OCI-LY3 (cell line): ENCODE measurements at regions not wholly inside any gene's neighbourhood (a gene's known extent, or its start where the extent isn't known, plus 50 kb on each side); places are given as distances from the start of the nearest gene placed in this dataset.

Experiments used
- H2AFZ ChIP-seq: fragments of 200-600, 300-600 bp; shearing (Covaris generic); 2 replicates; pipeline ENCODE4 v1.6.0; 2014; ENCODE audit warnings: antibody characterized with exemption, low read depth, low read length
- H3K27ac ChIP-seq: fragments of 200-600, 300-600 bp; sonication (generic); 2 replicates; pipeline ENCODE4 v1.5.1; 2014; ENCODE audit warnings: mild to moderate bottlenecking, low read length, moderate library complexity, mixed read lengths
- H3K27me3 ChIP-seq: fragments of 200-600, 300-600 bp; sonication (generic); 2 replicates; pipeline ENCODE4 v1.6.1; 2014; ENCODE audit warnings: low read depth, low read length, mixed read lengths
- H3K36me3 ChIP-seq: fragments of 200-600, 300-600 bp; sonication (generic); replicated peaks from 2 replicates; pipeline ENCODE3; 2014; ENCODE audit warnings: low read depth, low read length, mixed read lengths
- H3K4me1 ChIP-seq: fragments of 300-600, 200-600 bp; sonication (generic); 2 replicates; pipeline ENCODE4 v1.6.1; 2014; ENCODE audit warnings: low read length, mixed read lengths
- H3K4me2 ChIP-seq: fragments of 200-600, 300-600 bp; sonication (generic); 2 replicates; pipeline ENCODE4 v1.6.1; 2014; ENCODE audit warnings: low read length, mixed read lengths
- H3K4me3 ChIP-seq: fragments of 300-600, 200-600 bp; sonication (generic); 2 replicates; pipeline ENCODE4 v1.5.1; 2014; ENCODE audit warnings: antibody characterized with exemption, mild to moderate bottlenecking, low read length, moderate library complexity
- H3K79me2 ChIP-seq: fragments of 300-600, 200-600 bp; shearing (Covaris generic); 2 replicates; pipeline ENCODE4 v1.6.1; 2014; ENCODE audit warnings: mild to moderate bottlenecking, low read length, mixed read lengths
- H3K9ac ChIP-seq: fragments of 300-600, 200-600 bp; shearing (Covaris generic); 2 replicates; pipeline ENCODE4 v1.6.0; 2014; ENCODE audit warnings: mild to moderate bottlenecking, low read length, moderate library complexity
- H3K9me3 ChIP-seq: fragments of 200-600, 300-600 bp; shearing (Covaris generic); 2 replicates; pipeline ENCODE4 v1.6.1; 2014; ENCODE audit warnings: low read length, mixed read lengths; ENCODE audit not compliant: insufficient read depth
- H4K20me1 ChIP-seq: fragments of 200-600, 300-600 bp; sonication (generic); 2 replicates; pipeline ENCODE4 v1.6.1; 2016; ENCODE audit warnings: low read length, mixed read lengths; ENCODE audit not compliant: insufficient read depth
- EZH2phosphoT487 ChIP-seq: fragments of 200-600 bp; shearing (Covaris generic); IDR thresholded peaks from 2 replicates; pipeline ENCODE4 v1.6.1; 2018; ENCODE audit warnings: antibody characterized with exemption, mixed run types, low read depth
- TF ChIP-seq, protein P1 (sequence below): fragments of 200-600, 300-600 bp; sonication (generic); IDR thresholded peaks from 2 replicates; pipeline ENCODE4 v1.5.1; 2014; ENCODE audit warnings: antibody characterized with exemption, low read length, low read depth

DNA sequence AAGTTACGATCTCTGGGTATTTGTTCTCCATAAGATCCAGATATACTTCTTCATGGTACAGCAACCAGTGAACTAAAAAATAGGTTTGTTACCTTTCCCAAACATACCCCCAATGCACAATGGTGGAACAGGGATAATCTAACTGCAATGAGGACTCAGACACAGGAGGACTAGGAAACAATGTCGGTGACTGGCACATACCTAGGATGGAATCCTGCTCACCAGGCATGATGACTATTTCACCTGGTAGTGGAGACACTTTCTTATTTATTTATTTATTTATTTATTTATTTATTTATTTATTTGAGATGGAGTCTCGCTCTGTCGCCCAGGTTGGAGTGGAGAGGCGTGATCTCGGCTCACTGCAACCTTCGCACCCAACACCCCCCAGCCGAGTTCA, 159.9 kb upstream of the CCNH start:
- TF ChIP-seq, protein P1, sequence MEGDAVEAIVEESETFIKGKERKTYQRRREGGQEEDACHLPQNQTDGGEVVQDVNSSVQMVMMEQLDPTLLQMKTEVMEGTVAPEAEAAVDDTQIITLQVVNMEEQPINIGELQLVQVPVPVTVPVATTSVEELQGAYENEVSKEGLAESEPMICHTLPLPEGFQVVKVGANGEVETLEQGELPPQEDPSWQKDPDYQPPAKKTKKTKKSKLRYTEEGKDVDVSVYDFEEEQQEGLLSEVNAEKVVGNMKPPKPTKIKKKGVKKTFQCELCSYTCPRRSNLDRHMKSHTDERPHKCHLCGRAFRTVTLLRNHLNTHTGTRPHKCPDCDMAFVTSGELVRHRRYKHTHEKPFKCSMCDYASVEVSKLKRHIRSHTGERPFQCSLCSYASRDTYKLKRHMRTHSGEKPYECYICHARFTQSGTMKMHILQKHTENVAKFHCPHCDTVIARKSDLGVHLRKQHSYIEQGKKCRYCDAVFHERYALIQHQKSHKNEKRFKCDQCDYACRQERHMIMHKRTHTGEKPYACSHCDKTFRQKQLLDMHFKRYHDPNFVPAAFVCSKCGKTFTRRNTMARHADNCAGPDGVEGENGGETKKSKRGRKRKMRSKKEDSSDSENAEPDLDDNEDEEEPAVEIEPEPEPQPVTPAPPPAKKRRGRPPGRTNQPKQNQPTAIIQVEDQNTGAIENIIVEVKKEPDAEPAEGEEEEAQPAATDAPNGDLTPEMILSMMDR = no peak
- TF ChIP-seq EZH2phosphoT487 = no peak
- Histone ChIP-seq H3K4me2 (no peak overlapping the region), H3K79me2 (no peaks in the 10 kb centered on the region), H4K20me1 (no peaks in the 10 kb centered on the region), H2AFZ (no peak overlapping the region), H3K9ac (no peak overlapping the region), H3K4me1 (no peaks in the 10 kb centered on the region), H3K4me3 (no peak overlapping the region), H3K27ac (no peak overlapping the region), H3K27me3 (no peaks in the 10 kb centered on the region), H3K36me3 (no peaks in the 10 kb centered on the region), H3K9me3 (no peaks in the 10 kb centered on the region)

DNA sequence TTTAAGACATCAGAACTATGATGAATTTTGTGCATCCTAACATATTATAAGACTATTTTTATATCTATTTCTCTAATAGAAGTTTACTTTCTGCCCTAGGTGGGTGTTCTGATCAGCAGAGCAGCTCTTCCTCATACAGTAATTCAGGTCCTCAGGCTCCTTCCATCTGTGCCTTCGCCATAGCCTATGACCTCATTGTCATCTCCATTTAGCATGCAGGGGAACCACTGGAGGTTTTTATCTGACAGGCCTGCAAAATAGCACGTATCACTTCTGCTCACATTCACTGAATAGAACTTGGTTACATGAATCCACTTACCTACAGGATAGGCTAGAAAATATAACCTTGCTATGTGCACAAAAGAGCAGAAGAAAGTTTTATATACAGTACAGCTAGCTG, 159.4 kb upstream of the CCNH start:
- Histone ChIP-seq H3K9ac (no peak overlapping the region), H3K9me3 (no peaks in the 10 kb centered on the region), H4K20me1 (no peaks in the 10 kb centered on the region), H3K4me1 (no peaks in the 10 kb centered on the region), H3K79me2 (no peaks in the 10 kb centered on the region), H3K4me2 (no peak overlapping the region), H3K4me3 (no peak overlapping the region), H2AFZ (no peak overlapping the region), H3K27me3 (no peaks in the 10 kb centered on the region), H3K27ac (no peak overlapping the region), H3K36me3 (no peaks in the 10 kb centered on the region)
- TF ChIP-seq, protein P1 = no peak
- TF ChIP-seq EZH2phosphoT487 = no peak

DNA sequence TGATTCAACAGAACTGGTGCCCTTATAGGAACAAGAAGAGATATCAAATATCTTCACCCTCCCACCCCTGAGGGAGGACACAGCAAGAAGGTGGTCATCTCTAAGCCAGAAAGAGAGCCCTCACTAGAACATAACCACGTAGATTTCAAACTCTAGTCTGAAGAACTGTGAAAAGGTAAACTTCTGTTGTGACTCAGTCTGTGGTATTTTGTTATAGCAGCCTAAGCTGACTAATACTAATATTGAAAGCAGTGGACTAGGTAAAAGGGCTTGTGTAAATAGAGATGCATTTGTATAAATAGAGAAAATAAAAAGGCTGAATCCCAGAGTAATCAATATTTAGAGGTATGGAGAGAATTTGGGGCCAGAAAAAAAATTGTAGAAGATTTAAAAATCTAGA, 157.6 kb upstream of the CCNH start:
- Histone ChIP-seq H3K36me3 (no peaks in the 10 kb centered on the region), H2AFZ (no peak overlapping the region), H3K27ac (no peak overlapping the region), H3K4me1 (no peaks in the 10 kb centered on the region), H3K4me3 (no peak overlapping the region), H3K4me2 (no peak overlapping the region), H3K9ac (no peak overlapping the region), H3K79me2 (no peaks in the 10 kb centered on the region), H3K9me3 (no peaks in the 10 kb centered on the region), H3K27me3 (no peaks in the 10 kb centered on the region), H4K20me1 (no peaks in the 10 kb centered on the region)
- TF ChIP-seq EZH2phosphoT487 = no peak
- TF ChIP-seq, protein P1 = no peak

DNA sequence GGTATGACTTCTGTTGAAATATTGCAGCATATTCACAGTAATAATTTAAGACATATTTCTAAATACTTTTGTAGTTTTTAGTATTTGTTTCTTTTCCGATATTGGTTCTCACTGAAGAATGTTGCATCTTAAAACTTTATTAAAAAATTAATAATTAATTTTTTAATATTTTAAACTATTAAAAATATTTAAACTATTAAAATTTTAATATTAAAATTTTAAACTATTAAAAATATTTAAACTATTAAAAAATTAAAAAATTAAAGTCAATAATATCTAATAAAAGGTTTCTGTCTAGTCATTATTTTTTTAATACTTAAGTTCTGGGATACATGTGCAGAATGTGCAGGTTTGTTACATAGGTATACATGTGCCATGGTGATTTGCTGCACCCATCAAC, 149.3 kb upstream of the CCNH start:
- H3K9ac ChIP-seq = no peak overlapping the region
- no peak overlapping the region for H3K4me3 ChIP-seq
- no peaks in the 10 kb centered on the region for H3K9me3 ChIP-seq
- H4K20me1 ChIP-seq = no peaks in the 10 kb centered on the region
- no peak overlapping the region for H3K4me2 ChIP-seq
- no peak overlapping the region for H3K27ac ChIP-seq
- no peak overlapping the region for H2AFZ ChIP-seq
- no peaks in the 10 kb centered on the region for H3K4me1 ChIP-seq
- no peaks in the 10 kb centered on the region for H3K36me3 ChIP-seq
- H3K79me2 ChIP-seq = no peaks in the 10 kb centered on the region
- TF ChIP-seq, protein P1 = no peak
- no peak for TF ChIP-seq EZH2phosphoT487
- H3K27me3 ChIP-seq = no peaks in the 10 kb centered on the region
